GM12878 (cell line): ENCODE measurements at regions not wholly inside any gene's neighbourhood (a gene's known extent, or its start where the extent isn't known, plus 50 kb on each side); places are given as distances from the start of the nearest gene placed in this dataset.

Experiments used
- CTCF ChIP-seq, 3 experiments: IDR thresholded peaks in 2 of 3; conservative IDR thresholded peaks in 1 of 3; 2 replicates each; pipeline ENCODE4 v1.5.1; 2011; ENCODE audit warnings: low read depth in 3 of 3, low read length in 3 of 3, mild to moderate bottlenecking in 3 of 3, control low read depth in 2 of 3, moderate library complexity in 2 of 3, inconsistent platforms in 1 of 3, mixed read lengths in 1 of 3; ENCODE audit not compliant: control insufficient read depth in 2 of 3, insufficient read depth in 1 of 3; ENCODE audit errors: extremely low read depth in 1 of 3
- EGR1 ChIP-seq, 2 experiments: IDR thresholded peaks; 1 replicate in 1 of 2; 2 replicates in 1 of 2; pipeline ENCODE4 v1.6.1; 2011 to 2012; ENCODE audit warnings: low read depth in 2 of 2, low read length in 2 of 2, borderline replicate concordance in 1 of 2, mild to moderate bottlenecking in 1 of 2, moderate library complexity in 1 of 2
- JUND ChIP-seq: IDR thresholded peaks from 2 replicates; pipeline ENCODE4 v1.6.1; 2012; ENCODE audit warnings: low read depth, mild to moderate bottlenecking, low read length, improper control_type of control experiment, moderate library complexity
- KLF5 ChIP-seq: fragments of 450-650 bp; IDR thresholded peaks from 2 replicates; pipeline ENCODE4 v1.6.1; 2014; ENCODE audit warnings: mild to moderate bottlenecking; ENCODE audit not compliant: partially characterized antibody
- LARP7 ChIP-seq: fragments of 450-650 bp; IDR thresholded peaks from 2 replicates; pipeline ENCODE4 v1.6.1; 2017; ENCODE audit warnings: mild to moderate bottlenecking
- RBBP5 ChIP-seq: fragments of 200-600 bp; sonication (generic); conservative IDR thresholded peaks from 2 replicates; pipeline ENCODE4 v1.6.1; 2016
- SIN3A ChIP-seq: IDR thresholded peaks from 2 replicates; pipeline ENCODE4 v1.6.1; 2012; ENCODE audit warnings: low read depth, low read length, improper control_type of control experiment
- SKIL ChIP-seq: fragments of 450-650 bp; IDR thresholded peaks from 2 replicates; pipeline ENCODE4 v1.6.1; 2017; ENCODE audit warnings: mild to moderate bottlenecking, low read depth, inconsistent platforms; ENCODE audit not compliant: poor library complexity, severe bottlenecking
- TAF1 ChIP-seq: IDR thresholded peaks from 2 replicates; pipeline ENCODE4 v1.6.1; 2011; ENCODE audit warnings: mild to moderate bottlenecking, low read depth, low read length, borderline replicate concordance
- TCF7 ChIP-seq: IDR thresholded peaks from 2 replicates; pipeline ENCODE4 v1.6.1; 2014; ENCODE audit warnings: antibody characterized with exemption, borderline replicate concordance
- ZBTB11 ChIP-seq: fragments of 450-650 bp; formaldehyde crosslinking; IDR thresholded peaks from 2 replicates; pipeline ENCODE4 v1.5.0; 2022; ENCODE audit warnings: mild to moderate bottlenecking, missing genetic modification characterization
- ZNF274 ChIP-seq: IDR thresholded peaks from one replicate; pipeline ENCODE4 v1.8.0; 2011; ENCODE audit not compliant: insufficient read length, insufficient read depth

- no peak for TF ChIP-seq ZBTB11 (CRISPR knock-in tag)
- no peak for TF ChIP-seq CTCF (IDR thresholded peaks at IDR 0.05 in 2 of 3, conservative IDR thresholded peaks at IDR 0.05 in 1 of 3; ENCODE audit: control insufficient read depth in 2 of 3, extremely low read depth in 1 of 3, insufficient read depth in 1 of 3, low read depth in 3 of 3, low read length in 3 of 3)
- no peak for TF ChIP-seq ZNF274
- TF ChIP-seq JUND: no peak
- TF ChIP-seq LARP7: no peak
- TF ChIP-seq SKIL: no peak
- no peak for TF ChIP-seq RBBP5
- no peak for TF ChIP-seq TCF7
- no peak for TF ChIP-seq SIN3A
- no peak for TF ChIP-seq KLF5
- TF ChIP-seq TAF1: no peak
- no peak for TF ChIP-seq EGR1 (IDR thresholded peaks at IDR 0.05; ENCODE audit: borderline replicate concordance in 1 of 2, low read depth in 2 of 2, low read length in 2 of 2)
These were observed 215.2 kb upstream of the CHORDC1 start for GRCh38 chr11:90438069-90438468.
